ENCODE measurements at regions not wholly inside any gene's neighbourhood (a gene's known extent, or its start where the extent isn't known, plus 50 kb on each side); places are given as distances from the start of the nearest gene placed in this dataset.

GRCh38 chr10:131753336-131753735 lies 147.5 kb upstream of the PPP2R2D start:
- no peak for DNase-seq (ENCODE audit: low spot score)

- no peak for DNase-seq (ENCODE audit: low spot score)
Measured at GRCh38 chr10:131755200-131755599, 145.6 kb upstream of the PPP2R2D start.

GRCh38 chr10:131757285-131758058 lies 143.3 kb upstream of the PPP2R2D start:
- no peak for DNase-seq (ENCODE audit: low spot score)

GRCh38 chr10:131758062-131758938 lies 142.5 kb upstream of the PPP2R2D start:
- no peak for DNase-seq (ENCODE audit: low spot score)

- no peak for DNase-seq (ENCODE audit: low spot score)
Measured at GRCh38 chr10:131758939-131759301, 141.9 kb upstream of the PPP2R2D start.

- DNase-seq (ENCODE audit: low spot score), result no peak
Measured at GRCh38 chr10:131759347-131759746, 141.5 kb upstream of the PPP2R2D start.

- DNase-seq (ENCODE audit: low spot score), result no peak
Measured at GRCh38 chr10:131760416-131761166, 140.2 kb upstream of the PPP2R2D start.

GRCh38 chr10:131762789-131763696 lies 137.8 kb upstream of the PPP2R2D start:
- DNase-seq (ENCODE audit: low spot score), result no peak

- DNase-seq (ENCODE audit: low spot score), result no peak
Measured at GRCh38 chr10:131764929-131765328, 135.9 kb upstream of the PPP2R2D start.

GRCh38 chr10:131766096-131766495 lies 134.7 kb upstream of the PPP2R2D start:
- DNase-seq (ENCODE audit: low spot score), result no peak

- DNase-seq (ENCODE audit: low spot score), result no peak
Measured at GRCh38 chr10:131767716-131768115, 133.1 kb upstream of the PPP2R2D start.

- no peak for DNase-seq (ENCODE audit: low spot score)
Measured at GRCh38 chr10:131769571-131770410, 131.0 kb upstream of the PPP2R2D start.

GRCh38 chr10:131770946-131771633 lies 129.7 kb upstream of the PPP2R2D start:
- DNase-seq (ENCODE audit: low spot score), result no peak

- no peak for DNase-seq (ENCODE audit: low spot score)
Measured at GRCh38 chr10:131771634-131772358, 129.0 kb upstream of the PPP2R2D start.

GRCh38 chr10:131772441-131772840 lies 128.4 kb upstream of the PPP2R2D start:
- DNase-seq (ENCODE audit: low spot score), result no peak

GRCh38 chr10:131773370-131774343 lies 127.2 kb upstream of the PPP2R2D start:
- DNase-seq (ENCODE audit: low spot score), result no peak

GRCh38 chr10:131774681-131775085 lies 126.1 kb upstream of the PPP2R2D start:
- DNase-seq (ENCODE audit: low spot score), result no peak

- no peak for DNase-seq (ENCODE audit: low spot score)
Measured at GRCh38 chr10:131775433-131775832, 125.4 kb upstream of the PPP2R2D start.
